ENCODE measurements at regions not wholly inside any gene's neighbourhood (a gene's known extent, or its start where the extent isn't known, plus 50 kb on each side); places are given as distances from the start of the nearest gene placed in this dataset.

DNA sequence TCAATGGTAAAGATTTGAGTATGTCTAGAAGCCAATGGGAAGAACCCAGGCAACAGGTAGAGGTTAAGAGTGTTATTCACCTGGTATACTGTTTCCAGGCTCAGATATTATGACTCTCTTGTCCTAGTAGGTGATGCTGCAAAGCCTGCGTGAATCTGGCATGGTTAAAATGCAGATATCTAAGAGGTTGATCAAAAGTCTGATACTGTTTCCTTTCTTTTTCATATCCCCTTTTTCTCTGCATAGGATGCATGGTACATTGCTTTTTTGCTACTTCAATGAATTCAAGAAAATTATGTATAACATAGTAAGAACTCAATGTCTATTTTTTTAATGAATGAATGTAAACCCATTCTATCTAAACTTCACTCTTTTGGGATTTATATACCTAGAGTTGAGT is 284.3 kb upstream of the KHDRBS2 start:
- no peak for TF ChIP-seq CTCFL (IDR thresholded peaks at IDR 0.05; ENCODE audit: borderline replicate concordance, insufficient read depth, low read depth, low read length, poor library complexity, severe bottlenecking)
- TF ChIP-seq, protein P1, sequence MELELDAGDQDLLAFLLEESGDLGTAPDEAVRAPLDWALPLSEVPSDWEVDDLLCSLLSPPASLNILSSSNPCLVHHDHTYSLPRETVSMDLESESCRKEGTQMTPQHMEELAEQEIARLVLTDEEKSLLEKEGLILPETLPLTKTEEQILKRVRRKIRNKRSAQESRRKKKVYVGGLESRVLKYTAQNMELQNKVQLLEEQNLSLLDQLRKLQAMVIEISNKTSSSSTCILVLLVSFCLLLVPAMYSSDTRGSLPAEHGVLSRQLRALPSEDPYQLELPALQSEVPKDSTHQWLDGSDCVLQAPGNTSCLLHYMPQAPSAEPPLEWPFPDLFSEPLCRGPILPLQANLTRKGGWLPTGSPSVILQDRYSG (tag; conservative IDR thresholded peaks at IDR 0.05; ENCODE audit: low read depth): no peak
- no peak for TF ChIP-seq RBFOX2 (IDR thresholded peaks at IDR 0.05; ENCODE audit: low read depth, low read length)

All from K562 (cell line).